ENCODE measurements at regions not wholly inside any gene's neighbourhood (a gene's known extent, or its start where the extent isn't known, plus 50 kb on each side); places are given as distances from the start of the nearest gene placed in this dataset.
"Not testable (repeated sequence)": the region's sequence is repeated elsewhere in the genome, so short reads cannot be mapped to it uniquely, and the experiment has no call there.

- DNase-seq (ENCODE audit: low read depth): no peak
These were observed 56.1 kb downstream of the FEZF1 start for GRCh38 chr7:122248472-122248871.

DNA sequence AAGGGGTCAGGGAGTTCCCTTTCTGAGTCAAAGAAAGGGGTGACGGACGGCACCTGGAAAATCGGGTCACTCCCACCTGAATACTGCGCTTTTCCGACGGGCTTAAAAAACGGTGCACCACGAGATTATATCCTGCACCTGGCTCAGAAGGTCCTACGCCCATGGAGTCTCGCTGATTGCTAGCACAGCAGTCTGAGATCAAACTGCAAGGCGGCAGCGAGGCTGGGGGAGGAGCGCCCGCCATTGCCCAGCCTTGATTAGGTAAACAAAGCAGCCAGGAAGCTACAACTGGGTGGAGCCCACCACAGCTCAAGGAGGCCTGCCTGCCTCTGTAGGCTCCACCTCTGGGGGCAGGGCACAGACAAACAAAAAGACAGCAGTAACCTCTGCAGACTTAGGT, 65.8 kb downstream of the FEZF1 start:
- DNase-seq (ENCODE audit: low read depth): not testable (repeated sequence)

GRCh38 chr7:122238297-122238696, 66.3 kb downstream of the FEZF1 start:
- not testable (repeated sequence) for DNase-seq (ENCODE audit: low read depth)

DNA sequence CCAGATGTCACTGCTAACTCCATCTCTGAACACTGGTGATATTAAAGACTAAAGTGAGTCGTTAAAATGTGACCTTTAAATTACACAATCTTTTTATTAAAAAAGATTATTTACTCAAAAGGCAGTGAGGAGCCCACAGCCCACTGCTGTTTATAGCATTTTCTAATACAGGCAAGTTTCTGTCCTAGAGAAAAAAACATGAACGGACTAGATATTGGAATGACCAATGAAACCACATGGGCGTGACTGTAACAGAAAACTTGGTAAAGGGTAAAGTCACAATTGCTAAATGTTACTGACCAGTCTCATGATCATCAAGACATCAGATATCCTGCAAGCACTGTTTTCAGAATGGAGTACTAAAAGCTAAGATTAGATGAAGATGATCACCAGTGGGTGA, 78.7 kb downstream of the FEZF1 start:
- no peak for DNase-seq (ENCODE audit: low read depth)

DNA sequence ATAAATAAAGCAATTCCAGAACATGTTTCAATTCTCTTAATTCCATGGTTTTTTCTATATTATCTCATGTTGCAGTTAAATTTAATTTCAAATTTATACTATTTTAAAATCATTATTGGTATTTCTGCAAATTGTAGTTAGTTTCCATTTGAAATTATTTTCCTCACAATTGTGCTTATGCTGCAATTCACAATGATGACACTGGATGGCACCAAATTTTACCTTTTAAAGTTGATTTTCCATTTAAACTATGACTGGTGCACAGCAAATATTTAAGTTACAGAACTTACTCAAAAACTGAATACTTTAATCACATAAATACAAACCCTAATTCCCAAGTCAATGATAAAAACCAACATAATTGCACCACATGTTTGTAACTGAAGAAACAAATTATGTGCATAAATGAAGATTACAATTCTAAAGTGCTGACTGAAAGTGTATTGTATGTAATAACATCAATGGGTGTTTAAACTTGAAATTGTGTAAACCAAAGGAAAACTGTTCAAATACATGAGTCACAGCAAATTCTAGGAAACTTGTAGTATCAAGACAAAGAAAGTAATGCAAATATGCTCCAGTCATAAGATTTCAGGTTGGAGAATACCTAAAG, 75.3 kb upstream of the AASS start:
- DNase-seq (ENCODE audit: low read depth): peak; percentile 6

- DNase-seq (ENCODE audit: low read depth): no peak
These were observed 73.1 kb upstream of the AASS start for GRCh38 chr7:122217125-122217524.

- DNase-seq (ENCODE audit: low read depth): no peak
These were observed 68.7 kb upstream of the AASS start for GRCh38 chr7:122212754-122213153.

DNA sequence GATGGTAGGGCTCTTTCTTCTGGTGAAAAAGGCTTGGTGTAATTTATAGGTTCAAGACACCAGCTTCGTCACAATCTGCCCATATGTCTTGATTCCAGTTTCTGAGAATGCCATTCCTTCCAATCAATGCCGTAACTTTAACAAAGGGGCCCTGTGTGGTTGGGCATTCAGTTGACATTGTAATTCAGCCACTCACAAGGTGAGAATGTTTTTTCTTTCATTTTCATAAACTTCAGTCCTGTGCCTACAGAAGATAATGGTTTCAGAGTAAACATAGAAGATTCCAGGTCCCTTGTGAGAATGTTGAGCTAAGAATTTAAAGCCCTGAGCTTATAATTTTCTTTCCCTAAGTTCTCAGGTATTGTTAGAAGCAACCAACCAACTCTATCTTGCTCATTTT, 67.3 kb upstream of the AASS start:
- DNase-seq (ENCODE audit: low read depth): no peak

DNA sequence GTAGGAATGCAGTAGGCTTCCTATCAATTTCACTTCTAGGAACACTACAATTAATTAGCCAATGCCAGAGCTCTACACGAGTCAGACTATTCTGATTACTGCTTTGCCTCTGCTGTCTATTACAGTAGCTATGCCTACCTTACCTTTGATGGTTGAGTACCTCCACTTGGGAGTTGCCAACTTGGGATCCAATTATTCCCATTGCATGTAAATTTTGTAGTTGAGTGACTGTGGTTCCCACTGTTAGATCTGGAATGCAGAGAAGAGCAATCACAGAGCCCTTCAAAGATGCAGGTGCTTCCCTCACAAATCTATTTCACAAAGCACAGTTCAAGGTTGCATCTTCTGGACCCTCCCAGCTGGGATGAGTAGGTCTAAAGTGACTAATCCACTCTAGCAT, 62.9 kb upstream of the AASS start:
- no peak for DNase-seq (ENCODE audit: low read depth)

GRCh38 chr7:122203814-122204213, 59.8 kb upstream of the AASS start:
- DNase-seq (ENCODE audit: low read depth): no peak

GRCh38 chr7:122200888-122201287, 56.8 kb upstream of the AASS start:
- no peak for DNase-seq (ENCODE audit: low read depth)

GRCh38 chr7:122199171-122199570, 55.1 kb upstream of the AASS start:
- peak; percentile 5 for DNase-seq (ENCODE audit: low read depth)

DNA sequence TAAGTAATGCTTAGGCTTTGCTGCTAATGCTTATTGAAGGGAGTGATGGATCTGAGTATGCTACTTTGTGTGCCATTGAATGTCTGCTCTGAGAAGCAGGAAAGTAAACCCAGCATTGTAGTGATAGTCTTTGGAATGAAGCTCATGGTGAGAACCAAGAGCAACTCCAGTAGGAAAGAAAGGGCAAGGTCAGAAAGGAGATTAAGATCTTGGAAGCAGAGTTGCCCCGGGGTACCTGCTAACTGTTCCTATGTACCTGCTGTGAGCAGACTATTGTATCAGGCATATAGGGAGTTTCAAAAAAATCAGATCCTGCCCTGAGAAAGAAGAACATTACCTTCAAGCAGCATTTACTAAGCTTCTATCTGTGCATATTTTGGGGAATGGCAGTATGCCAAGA, 54.5 kb upstream of the AASS start:
- no peak for DNase-seq (ENCODE audit: low read depth)
